ENCODE measurements at regions not wholly inside any gene's neighbourhood (a gene's known extent, or its start where the extent isn't known, plus 50 kb on each side); places are given as distances from the start of the nearest gene placed in this dataset.

GRCh38 chrX:142446349-142446748 is 241.3 kb upstream of the MAGEC2 start:
- TF ChIP-seq CTCF (conservative IDR thresholded peaks at IDR 0.05 in 1 of 2, IDR thresholded peaks at IDR 0.05 in 1 of 2; ENCODE audit: low read depth in 1 of 2, low read length in 2 of 2) (no peak), EZH2 (IDR thresholded peaks at IDR 0.05; ENCODE audit: low read length, missing control alignments) (no peak)
